ENCODE measurements at regions not wholly inside any gene's neighbourhood (a gene's known extent, or its start where the extent isn't known, plus 50 kb on each side); places are given as distances from the start of the nearest gene placed in this dataset.
A peak's percentile ranks its signal among the peaks of the same experiment; 100 is the strongest.

GRCh38 chr15:99909592-99910295 lies 176.5 kb upstream of the LYSMD4 start:
- H3K4me3 ChIP-seq (ENCODE audit: control insufficient read depth, low read depth, low read length), result no peak overlapping the region
- peak; percentile 3 for TF ChIP-seq CTCF (conservative IDR thresholded peaks at IDR 0.05; ENCODE audit: control insufficient read depth, insufficient read depth, low read depth, low read length)
- DNase-seq (ENCODE audit: low read depth), result no peak

- no peak overlapping the region for H3K4me3 ChIP-seq (ENCODE audit: control insufficient read depth, low read depth, low read length)
- TF ChIP-seq CTCF (conservative IDR thresholded peaks at IDR 0.05; ENCODE audit: control insufficient read depth, insufficient read depth, low read depth, low read length), result no peak
- no peak for DNase-seq (ENCODE audit: low read depth)
Observed at GRCh38 chr15:99907698-99908097, 174.5 kb upstream of the LYSMD4 start.

- no peak for TF ChIP-seq CTCF (conservative IDR thresholded peaks at IDR 0.05; ENCODE audit: control insufficient read depth, insufficient read depth, low read depth, low read length)
Observed at GRCh38 chr15:99906793-99907192, 173.6 kb upstream of the LYSMD4 start.

GRCh38 chr15:99906311-99906710 lies 173.1 kb upstream of the LYSMD4 start:
- no peak for TF ChIP-seq CTCF (conservative IDR thresholded peaks at IDR 0.05; ENCODE audit: control insufficient read depth, insufficient read depth, low read depth, low read length)
- no peak overlapping the region for H3K4me3 ChIP-seq (ENCODE audit: control insufficient read depth, low read depth, low read length)

More at GRCh38 chr15:99906793-99907192, 173.6 kb upstream of the LYSMD4 start:
- no peak overlapping the region for H3K4me3 ChIP-seq (ENCODE audit: control insufficient read depth, low read depth, low read length)
- DNase-seq (ENCODE audit: low read depth), result no peak

GRCh38 chr15:99902248-99902928 lies 169.2 kb upstream of the LYSMD4 start:
- H3K4me3 ChIP-seq (ENCODE audit: control insufficient read depth, low read depth, low read length), result no peak overlapping the region
- no peak for DNase-seq (ENCODE audit: low read depth)
- TF ChIP-seq CTCF (conservative IDR thresholded peaks at IDR 0.05; ENCODE audit: control insufficient read depth, insufficient read depth, low read depth, low read length), result no peak

More at GRCh38 chr15:99906311-99906710, 173.1 kb upstream of the LYSMD4 start:
- no peak for DNase-seq (ENCODE audit: low read depth)

GRCh38 chr15:99895956-99896311 lies 162.7 kb upstream of the LYSMD4 start:
- no peak for DNase-seq (ENCODE audit: low read depth)
- H3K4me3 ChIP-seq (ENCODE audit: control insufficient read depth, low read depth, low read length), result no peak overlapping the region
- TF ChIP-seq CTCF (conservative IDR thresholded peaks at IDR 0.05; ENCODE audit: control insufficient read depth, insufficient read depth, low read depth, low read length), result no peak

Data from fibroblast of mammary gland (primary cell).